Astrocyte (in vitro differentiated cells and primary cell): ENCODE measurements at regions not wholly inside any gene's neighbourhood (a gene's known extent, or its start where the extent isn't known, plus 50 kb on each side); places are given as distances from the start of the nearest gene placed in this dataset.

ENCODE experiments used
- DNase-seq: peaks from one replicate; pipeline ENCODE4 v3.0.0-alpha.2; 2010; ENCODE audit warnings: low read depth
- FAIRE-seq: peaks from 2 replicates; lab custom pipeline; 2011; peaks lifted over from hg19 to GRCh38; lab: Jason Lieb, UNC
- H2AFZ ChIP-seq: 2 replicates; pipeline ENCODE4 v1.6.0; 2012; ENCODE audit warnings: low read depth, low read length, inconsistent platforms
- H3K27ac ChIP-seq: 2 replicates; pipeline ENCODE4 v1.5.1; 2011; ENCODE audit warnings: low read depth, low read length, inconsistent platforms
- H3K27me3 ChIP-seq: 2 replicates; pipeline ENCODE4 v1.6.0; 2011; ENCODE audit warnings: low read length, inconsistent platforms; ENCODE audit not compliant: insufficient read depth
- H3K36me3 ChIP-seq: 2 replicates; pipeline ENCODE4 v1.5.1; 2011; ENCODE audit warnings: low read length, inconsistent platforms; ENCODE audit not compliant: insufficient read depth
- H3K4me1 ChIP-seq: 2 replicates; pipeline ENCODE4 v1.5.1; 2011; ENCODE audit warnings: low read length, inconsistent platforms; ENCODE audit not compliant: insufficient read depth
- H3K4me2 ChIP-seq: 2 replicates; pipeline ENCODE4 v1.6.0; 2012; ENCODE audit warnings: low read length, inconsistent platforms
- H3K4me3 ChIP-seq: 2 replicates; pipeline ENCODE4 v1.5.1; 2011; ENCODE audit warnings: low read depth, mild to moderate bottlenecking, low read length, inconsistent platforms; ENCODE audit not compliant: insufficient read depth
- H3K79me2 ChIP-seq: 2 replicates; pipeline ENCODE4 v1.6.0; 2012; ENCODE audit warnings: mild to moderate bottlenecking, low read length, inconsistent platforms; ENCODE audit not compliant: insufficient read depth
- H3K9ac ChIP-seq: 2 replicates; pipeline ENCODE4 v1.6.0; 2012; ENCODE audit warnings: mild to moderate bottlenecking, low read length, inconsistent platforms
- H3K9me3 ChIP-seq: 2 replicates; pipeline ENCODE4 v1.5.1; 2012; ENCODE audit warnings: low read depth, mild to moderate bottlenecking, low read length, inconsistent platforms; ENCODE audit not compliant: insufficient read depth
- H4K20me1 ChIP-seq: 2 replicates; pipeline ENCODE4 v1.6.0; 2012; ENCODE audit warnings: low read length, inconsistent platforms; ENCODE audit not compliant: insufficient read depth
- H3K27ac Mint-ChIP-seq: one replicate; pipeline ENCODE4 v1.8.0; 2021; ENCODE audit warnings: mild to moderate bottlenecking, mixed read lengths; ENCODE audit not compliant: unreplicated experiment
- H3K27me3 Mint-ChIP-seq: one replicate; pipeline ENCODE4 v1.8.0; 2021; ENCODE audit warnings: low read depth, mixed read lengths; ENCODE audit not compliant: unreplicated experiment
- H3K36me3 Mint-ChIP-seq: one replicate; pipeline ENCODE4 v1.8.0; 2021; ENCODE audit warnings: low read depth, mixed read lengths; ENCODE audit not compliant: unreplicated experiment
- H3K4me1 Mint-ChIP-seq: one replicate; pipeline ENCODE4 v1.8.0; 2021; ENCODE audit warnings: low read depth, mixed read lengths; ENCODE audit not compliant: unreplicated experiment
- H3K4me3 Mint-ChIP-seq: one replicate; pipeline ENCODE4 v1.8.0; 2021; ENCODE audit warnings: mild to moderate bottlenecking, moderate library complexity, mixed read lengths; ENCODE audit not compliant: unreplicated experiment
- H3K9me3 Mint-ChIP-seq: one replicate; pipeline ENCODE4 v1.8.0; 2021; ENCODE audit warnings: mild to moderate bottlenecking, mixed read lengths; ENCODE audit not compliant: unreplicated experiment
- EZH2 ChIP-seq: IDR thresholded peaks from 2 replicates; pipeline ENCODE4 v1.6.1; 2012; ENCODE audit warnings: mild to moderate bottlenecking, low read length, inconsistent platforms; ENCODE audit not compliant: insufficient read depth
- TF ChIP-seq, protein P1 (sequence below): IDR thresholded peaks from 2 replicates; pipeline ENCODE4 v1.5.1; 2011; ENCODE audit warnings: low read depth, mild to moderate bottlenecking, inconsistent platforms, low read length, moderate library complexity; ENCODE audit not compliant: insufficient read depth

DNA sequence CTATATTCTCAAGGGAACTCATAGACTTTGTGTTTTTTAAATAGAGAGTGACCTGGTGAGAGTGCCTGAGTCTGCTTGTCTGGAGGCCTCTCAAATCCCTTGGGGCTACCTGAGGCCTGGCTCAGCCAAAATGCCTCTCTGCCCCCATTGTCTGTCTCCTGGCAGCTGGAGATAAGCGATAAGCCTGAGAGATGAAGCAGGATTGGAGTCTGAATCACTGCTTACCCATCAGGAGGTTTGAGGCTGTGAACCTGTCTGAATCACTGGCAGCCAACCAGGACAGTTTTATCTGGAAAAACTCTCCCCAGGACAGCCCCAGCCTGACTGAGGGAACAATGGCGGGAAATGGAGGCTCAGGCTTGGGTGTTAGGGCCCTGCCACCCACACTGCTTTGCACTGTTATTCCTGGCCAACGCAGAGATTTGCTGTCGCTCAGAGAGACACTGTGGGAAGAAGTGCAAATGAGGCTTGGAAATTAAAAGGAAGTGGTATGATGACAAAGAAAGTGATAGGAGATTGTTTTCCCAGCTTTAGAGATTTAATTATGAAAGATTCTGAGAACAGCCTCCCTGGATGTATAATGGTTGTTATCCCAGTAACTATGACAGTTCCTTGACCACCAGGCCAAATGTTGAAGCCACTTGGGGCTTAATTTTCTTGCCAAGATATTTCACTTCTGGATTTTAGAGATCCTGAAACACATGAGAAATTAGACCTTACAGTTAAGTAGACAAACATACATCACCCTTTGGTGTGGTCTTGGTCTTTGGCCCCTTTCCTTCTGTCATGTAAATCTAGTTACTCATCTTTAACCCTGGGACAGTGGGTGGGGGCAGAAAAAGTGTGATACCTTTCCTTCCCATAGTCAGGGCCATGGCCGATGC is 102.1 kb downstream of the RASSF10 start:
- Mint-ChIP-seq H3K27ac (peak overlapping the region; percentile 83), H3K4me3 (no peak overlapping the region), H3K27me3 (peaks cover 5% of the 10 kb centered on the region), H3K36me3 (no peaks in the 10 kb centered on the region), H3K4me1 (peaks cover 25% of the 10 kb centered on the region), H3K9me3 (peaks cover 2% of the 10 kb centered on the region)
- Histone ChIP-seq H3K27me3 (no peaks in the 10 kb centered on the region), H3K79me2 (no peaks in the 10 kb centered on the region), H3K4me1 (peaks cover 25% of the 10 kb centered on the region), H2AFZ (peak overlapping the region; percentile 19), H3K36me3 (no peaks in the 10 kb centered on the region), H3K27ac (peak overlapping the region; percentile 29), H3K4me2 (peak overlapping the region; percentile 1), H3K9me3 (peaks cover 2% of the 10 kb centered on the region), H4K20me1 (no peaks in the 10 kb centered on the region), H3K4me3 (no peak overlapping the region), H3K9ac (no peak overlapping the region)
- no peak for FAIRE-seq
- DNase-seq, result peak; percentile 83
- no peak for TF ChIP-seq EZH2
- TF ChIP-seq, protein P1, sequence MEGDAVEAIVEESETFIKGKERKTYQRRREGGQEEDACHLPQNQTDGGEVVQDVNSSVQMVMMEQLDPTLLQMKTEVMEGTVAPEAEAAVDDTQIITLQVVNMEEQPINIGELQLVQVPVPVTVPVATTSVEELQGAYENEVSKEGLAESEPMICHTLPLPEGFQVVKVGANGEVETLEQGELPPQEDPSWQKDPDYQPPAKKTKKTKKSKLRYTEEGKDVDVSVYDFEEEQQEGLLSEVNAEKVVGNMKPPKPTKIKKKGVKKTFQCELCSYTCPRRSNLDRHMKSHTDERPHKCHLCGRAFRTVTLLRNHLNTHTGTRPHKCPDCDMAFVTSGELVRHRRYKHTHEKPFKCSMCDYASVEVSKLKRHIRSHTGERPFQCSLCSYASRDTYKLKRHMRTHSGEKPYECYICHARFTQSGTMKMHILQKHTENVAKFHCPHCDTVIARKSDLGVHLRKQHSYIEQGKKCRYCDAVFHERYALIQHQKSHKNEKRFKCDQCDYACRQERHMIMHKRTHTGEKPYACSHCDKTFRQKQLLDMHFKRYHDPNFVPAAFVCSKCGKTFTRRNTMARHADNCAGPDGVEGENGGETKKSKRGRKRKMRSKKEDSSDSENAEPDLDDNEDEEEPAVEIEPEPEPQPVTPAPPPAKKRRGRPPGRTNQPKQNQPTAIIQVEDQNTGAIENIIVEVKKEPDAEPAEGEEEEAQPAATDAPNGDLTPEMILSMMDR, result no peak

DNA sequence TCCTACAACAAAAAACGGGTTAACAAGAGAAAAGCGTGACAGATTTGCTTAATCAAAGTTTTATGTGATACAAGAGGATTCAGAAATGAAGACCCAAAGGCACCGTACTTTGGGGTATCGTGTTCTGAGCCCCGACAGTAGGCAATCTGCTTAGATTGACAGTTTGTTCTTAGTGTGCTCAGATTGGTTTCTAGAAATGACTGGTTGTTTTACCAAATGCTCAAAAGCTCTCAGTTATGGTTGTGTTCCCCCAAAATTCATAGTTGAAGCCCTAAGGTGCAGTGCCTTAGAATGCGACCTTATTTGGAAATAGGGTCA is 102.7 kb downstream of the RASSF10 start:
- H3K4me3 Mint-ChIP-seq, result no peak overlapping the region
- peak overlapping the region; percentile 29 for H3K27ac ChIP-seq
- H3K4me2 ChIP-seq, result no peak overlapping the region
- no peak overlapping the region for H3K9ac ChIP-seq
- H3K79me2 ChIP-seq, result no peaks in the 10 kb centered on the region
- H3K4me1 Mint-ChIP-seq, result peaks cover 31% of the 10 kb centered on the region
- peaks cover 2% of the 10 kb centered on the region for H3K9me3 ChIP-seq
- peaks cover 2% of the 10 kb centered on the region for H3K27me3 Mint-ChIP-seq
- DNase-seq, result no peak
- no peak for TF ChIP-seq EZH2
- TF ChIP-seq, protein P1, result no peak
- H3K4me3 ChIP-seq, result no peak overlapping the region
- FAIRE-seq, result no peak
- H3K27me3 ChIP-seq, result no peaks in the 10 kb centered on the region
- no peak overlapping the region for H3K27ac Mint-ChIP-seq
- no peak overlapping the region for H2AFZ ChIP-seq
- H3K36me3 Mint-ChIP-seq, result no peaks in the 10 kb centered on the region
- H4K20me1 ChIP-seq, result no peaks in the 10 kb centered on the region
- H3K36me3 ChIP-seq, result no peaks in the 10 kb centered on the region
- peaks cover 28% of the 10 kb centered on the region for H3K4me1 ChIP-seq
- peaks cover 2% of the 10 kb centered on the region for H3K9me3 Mint-ChIP-seq
